ENCODE measurements at regions not wholly inside any gene's neighbourhood (a gene's known extent, or its start where the extent isn't known, plus 50 kb on each side); places are given as distances from the start of the nearest gene placed in this dataset.
"Not testable (repeated sequence)": the region's sequence is repeated elsewhere in the genome, so short reads cannot be mapped to it uniquely, and the experiment has no call there.

DNA sequence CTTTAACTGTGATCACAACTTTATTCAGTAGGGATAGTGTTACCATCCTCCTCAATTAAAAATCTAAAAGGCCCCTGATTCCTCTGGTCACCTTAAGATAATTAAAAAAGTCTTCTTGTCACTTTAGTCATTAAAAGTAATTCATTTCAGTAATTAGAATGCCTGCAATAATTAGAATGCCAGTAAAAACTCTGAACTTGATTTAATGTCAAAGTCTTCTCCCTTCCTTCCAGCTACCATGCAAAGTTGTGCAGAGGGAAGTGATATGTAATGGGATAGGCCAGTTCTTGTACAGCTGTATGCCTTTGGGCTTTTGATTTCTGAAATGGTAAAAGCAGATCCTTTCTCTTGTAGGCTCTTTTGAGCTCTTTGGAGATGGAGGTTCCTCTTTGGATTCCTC, 417.2 kb downstream of the ADAM29 start:
- intact Hi-C loops (cut with DNase I; ENCODE audit: low total_unique reads): no loop called here
- Histone ChIP-seq H3K4me3 (no peak overlapping the region), H3K4me1 (no peaks in the 10 kb centered on the region), H3K9me3 (no peaks in the 10 kb centered on the region), H3K27ac (no peak overlapping the region), H3K27me3 (no peaks in the 10 kb centered on the region), H3K36me3 (no peaks in the 10 kb centered on the region)
- no peak for DNase-seq
- TF ChIP-seq EP300 (IDR thresholded peaks at IDR 0.05): no peak
- TF ChIP-seq POLR2A (IDR thresholded peaks at IDR 0.05): no peak
- no peak for TF ChIP-seq POLR2AphosphoS5 (IDR thresholded peaks at IDR 0.05)
- TF ChIP-seq CTCF (IDR thresholded peaks at IDR 0.05): no peak

DNA sequence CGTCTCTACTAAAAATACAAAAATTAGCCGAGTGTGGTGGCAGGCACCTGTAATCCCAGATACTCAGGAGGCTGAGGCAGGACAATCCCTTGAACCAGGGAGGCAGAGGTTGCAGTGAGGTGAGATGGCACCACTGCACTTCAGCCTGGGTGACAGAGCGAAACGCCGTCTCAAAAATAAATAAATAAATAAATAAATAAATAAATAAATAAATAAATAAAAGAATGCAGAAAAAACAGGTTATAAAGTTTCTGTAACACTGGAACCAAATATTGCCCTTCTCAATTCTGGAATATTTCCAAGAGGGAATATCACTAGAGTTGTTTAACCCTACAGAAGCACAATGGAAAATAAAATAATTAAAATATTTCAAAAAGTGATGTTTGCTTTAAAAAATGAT, 418.4 kb downstream of the ADAM29 start:
- DNase-seq; H3K36me3 ChIP-seq; H3K27ac ChIP-seq; H3K9me3 ChIP-seq; H3K4me1 ChIP-seq; intact Hi-C loops (cut with DNase I; ENCODE audit: low total_unique reads); H3K4me3 ChIP-seq; H3K27me3 ChIP-seq: not testable (repeated sequence)
- WGBS, 5 donors: 88 to 97% (median 94%) methylated on average over 5 of the region's 5 CpGs

DNA sequence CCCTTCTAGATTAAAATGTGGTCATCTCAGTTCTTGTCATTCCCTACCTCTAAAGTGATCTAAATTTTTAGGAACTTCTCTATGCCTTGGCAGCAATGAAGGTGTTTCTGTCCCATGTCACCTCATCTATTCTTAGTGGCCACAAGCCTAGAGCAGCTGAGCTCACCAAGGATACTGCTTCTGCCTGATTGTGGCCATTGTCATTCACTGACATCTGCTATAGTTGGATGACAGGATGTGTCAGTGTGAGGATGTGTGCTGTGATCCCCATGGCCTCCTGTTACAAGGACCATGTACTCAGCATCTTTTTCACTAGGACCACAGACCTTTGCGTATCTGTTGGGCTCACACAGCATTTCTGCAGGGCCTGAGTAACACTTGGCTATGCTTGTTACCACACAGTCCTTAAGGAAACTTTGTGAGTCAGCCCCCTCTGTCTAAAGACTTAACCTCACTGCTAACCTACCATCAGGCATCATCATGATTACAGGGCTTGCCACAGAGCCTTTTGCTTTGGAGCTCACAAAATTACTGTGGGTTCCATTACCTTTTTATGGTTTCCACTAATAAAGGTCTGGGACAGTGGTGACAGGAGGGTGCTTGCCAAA, 421.0 kb downstream of the ADAM29 start:
- H3K27ac ChIP-seq: no peak overlapping the region
- 78 to 86% (median 81%) methylated on average over 1 of the region's 1 CpG for WGBS, 5 donors
- H3K36me3 ChIP-seq: no peaks in the 10 kb centered on the region
- H3K4me1 ChIP-seq: no peaks in the 10 kb centered on the region
- TF ChIP-seq EP300 (IDR thresholded peaks at IDR 0.05) (no peak), CTCF (IDR thresholded peaks at IDR 0.05) (no peak), POLR2A (IDR thresholded peaks at IDR 0.05) (no peak)
- H3K4me3 ChIP-seq: no peak overlapping the region
- H3K9me3 ChIP-seq: peaks cover 0 to 13% (median 8%) of the 10 kb centered on the region in 4 donors
- no peaks in the 10 kb centered on the region for H3K27me3 ChIP-seq
- intact Hi-C loops (cut with DNase I; ENCODE audit: low total_unique reads): no loop called here
- DNase-seq: no peak

GRCh38 chr4:175341203-175341755, 423.1 kb downstream of the ADAM29 start:
- intact Hi-C loops (cut with DNase I; ENCODE audit: low total_unique reads): no loop called here
- no peak overlapping the region for H3K27ac ChIP-seq
- H3K27me3 ChIP-seq: no peaks in the 10 kb centered on the region
- no peaks in the 10 kb centered on the region for H3K36me3 ChIP-seq
- TF ChIP-seq EP300 (IDR thresholded peaks at IDR 0.05): no peak
- no peak for TF ChIP-seq POLR2A (IDR thresholded peaks at IDR 0.05)
- no peak for TF ChIP-seq CTCF (IDR thresholded peaks at IDR 0.05)
- TF ChIP-seq POLR2AphosphoS5 (IDR thresholded peaks at IDR 0.05): no peak
- DNase-seq: no peak
- 66 to 73% (median 72%) methylated on average over 2 of the region's 2 CpGs for WGBS, 5 donors
- no peak overlapping the region for H3K4me3 ChIP-seq
- peaks cover 0 to 22% (median 14%) of the 10 kb centered on the region in 4 donors for H3K9me3 ChIP-seq
- no peaks in the 10 kb centered on the region for H3K4me1 ChIP-seq

GRCh38 chr4:175346376-175346775, 428.2 kb downstream of the ADAM29 start:
- TF ChIP-seq POLR2AphosphoS5 (IDR thresholded peaks at IDR 0.05): no peak
- TF ChIP-seq CTCF (IDR thresholded peaks at IDR 0.05): no peak
- no peak for TF ChIP-seq POLR2A (IDR thresholded peaks at IDR 0.05)
- TF ChIP-seq EP300 (IDR thresholded peaks at IDR 0.05): no peak
- Histone ChIP-seq H3K9me3 (peaks cover 0 to 24% (median 16%) of the 10 kb centered on the region in 4 donors), H3K4me1 (no peaks in the 10 kb centered on the region), H3K27me3 (no peaks in the 10 kb centered on the region), H3K4me3 (no peak overlapping the region), H3K36me3 (no peaks in the 10 kb centered on the region), H3K27ac (no peak overlapping the region)
- intact Hi-C loops (cut with DNase I; ENCODE audit: low total_unique reads): no loop called here
- WGBS, 5 donors: 85 to 92% (median 88%) methylated on average over 2 of the region's 2 CpGs
- DNase-seq: no peak
